Breast epithelium (tissue), 4 donors: ENCODE measurements at regions not wholly inside any gene's neighbourhood (a gene's known extent, or its start where the extent isn't known, plus 50 kb on each side); places are given as distances from the start of the nearest gene placed in this dataset.
"Not testable (repeated sequence)": the region's sequence is repeated elsewhere in the genome, so short reads cannot be mapped to it uniquely, and the experiment has no call there.

Experiments used
- DNase-seq, 2 donors: peaks; one replicate each; pipeline ENCODE4 v3.0.0-alpha.2; 2019; ENCODE audit warnings: low spot score in 2 of 2
- H3K27ac ChIP-seq, 2 donors: fragments of 200-600 bp; sonication (generic) in 1 of 2; one replicate each; pipeline ENCODE4 v1.5.1; 2016 to 2019; ENCODE audit warnings: mild to moderate bottlenecking in 1 of 2
- H3K27me3 ChIP-seq, 2 donors: fragments of 200-600 bp; sonication (generic) in 1 of 2; one replicate each; pipeline versions ENCODE4 v1.5.1 to v1.6.0; 2017 to 2019; ENCODE audit warnings: control low read depth in 1 of 2, mild to moderate bottlenecking in 1 of 2
- H3K36me3 ChIP-seq: fragments of 200-600 bp; one replicate; pipeline ENCODE4 v1.5.1; 2019
- H3K4me1 ChIP-seq, 2 donors: fragments of 200-600 bp; sonication (generic); one replicate each; pipeline ENCODE4 v1.5.1; 2016 to 2019; ENCODE audit warnings: control low read depth in 1 of 2
- H3K4me3 ChIP-seq, 3 donors: fragments of 200-600 bp; sonication (generic); 1 replicate in 2 of 3; 2 replicates in 1 of 3; pipeline ENCODE4 v1.5.1; 2016 to 2019; ENCODE audit warnings: mild to moderate bottlenecking in 3 of 3, moderate library complexity in 2 of 3
- H3K9me3 ChIP-seq, 2 donors: fragments of 200-600 bp; sonication (generic) in 1 of 2; one replicate each; pipeline ENCODE4 v1.5.1; 2016 to 2019; ENCODE audit warnings: control low read depth in 1 of 2
- CTCF ChIP-seq, 3 donors: fragments of 450-650 bp; IDR thresholded peaks; one replicate each; pipeline ENCODE4 v1.5.1; 2016 to 2017; ENCODE audit warnings: antibody characterized with exemption in 3 of 3, mild to moderate bottlenecking in 3 of 3, moderate library complexity in 3 of 3
- POLR2A ChIP-seq: fragments of 450-650 bp; IDR thresholded peaks from one replicate; pipeline ENCODE4 v1.6.1; 2016; ENCODE audit warnings: antibody characterized with exemption, mild to moderate bottlenecking, moderate library complexity
- POLR2AphosphoS5 ChIP-seq, 3 donors: sonication (generic); formaldehyde crosslinking; IDR thresholded peaks; one replicate each; pipeline ENCODE4 v1.6.1; 2017; ENCODE audit warnings: antibody characterized with exemption in 3 of 3
- intact Hi-C: fragments of 100-400 bp; cut with DNase I; formaldehyde crosslinking; loops from one replicate; pipeline ENCODE4 v1.15.1; 2023; ENCODE audit warnings: low total_unique reads

- no peaks in the 10 kb centered on the region for H3K9me3 ChIP-seq
- intact Hi-C loops = no loop called here
- H3K36me3 ChIP-seq = no peaks in the 10 kb centered on the region
- H3K4me3 ChIP-seq = no peak overlapping the region
- no peak for DNase-seq
- H3K4me1 ChIP-seq = no peaks in the 10 kb centered on the region
- H3K27me3 ChIP-seq = no peaks in the 10 kb centered on the region
- H3K27ac ChIP-seq = no peak overlapping the region
- TF ChIP-seq POLR2AphosphoS5 (IDR thresholded peaks at IDR 0.05) = no peak
- TF ChIP-seq CTCF (IDR thresholded peaks at IDR 0.05) = no peak
- no peak for TF ChIP-seq POLR2A
These were observed 64.6 kb upstream of the TARDBP start for GRCh38 chr1:10947691-10948462.

GRCh38 chr1:10948463-10948775 lies 64.0 kb upstream of the TARDBP start:
- Histone ChIP-seq H3K27me3 (no peaks in the 10 kb centered on the region), H3K4me3 (no peak overlapping the region), H3K4me1 (no peaks in the 10 kb centered on the region), H3K27ac (no peak overlapping the region), H3K36me3 (no peaks in the 10 kb centered on the region), H3K9me3 (peaks cover 0 to 2% of the 10 kb centered on the region in 2 donors)
- DNase-seq = no peak
- TF ChIP-seq CTCF (IDR thresholded peaks at IDR 0.05) (no peak), POLR2AphosphoS5 (IDR thresholded peaks at IDR 0.05) (no peak), POLR2A (no peak)
- intact Hi-C loops = no loop called here

GRCh38 chr1:10950316-10951172 lies 61.9 kb upstream of the TARDBP start:
- DNase-seq = no peak
- H3K4me3 ChIP-seq = no peak overlapping the region
- H3K27ac ChIP-seq = no peak overlapping the region
- no peaks in the 10 kb centered on the region for H3K36me3 ChIP-seq
- TF ChIP-seq CTCF (IDR thresholded peaks at IDR 0.05) (no peak), POLR2A (no peak), POLR2AphosphoS5 (IDR thresholded peaks at IDR 0.05) (no peak)
- peaks cover 0 to 8% of the 10 kb centered on the region in 2 donors for H3K9me3 ChIP-seq
- intact Hi-C loops = no loop called here
- no peaks in the 10 kb centered on the region for H3K27me3 ChIP-seq
- no peaks in the 10 kb centered on the region for H3K4me1 ChIP-seq

GRCh38 chr1:10951298-10951697 lies 61.2 kb upstream of the TARDBP start:
- H3K36me3 ChIP-seq, intact Hi-C loops, DNase-seq, H3K4me3 ChIP-seq, H3K4me1 ChIP-seq, H3K27ac ChIP-seq, H3K9me3 ChIP-seq, H3K27me3 ChIP-seq: not testable (repeated sequence)

GRCh38 chr1:10951961-10952360 lies 60.5 kb upstream of the TARDBP start:
- Histone ChIP-seq H3K4me1 (no peaks in the 10 kb centered on the region), H3K27me3 (no peaks in the 10 kb centered on the region), H3K36me3 (no peaks in the 10 kb centered on the region), H3K27ac (no peak overlapping the region), H3K9me3 (peaks cover 0 to 8% of the 10 kb centered on the region in 2 donors), H3K4me3 (no peak overlapping the region)
- no peak for DNase-seq
- TF ChIP-seq POLR2A (no peak), CTCF (IDR thresholded peaks at IDR 0.05) (no peak), POLR2AphosphoS5 (IDR thresholded peaks at IDR 0.05) (no peak)
- intact Hi-C loops = no loop called here
